IPS DF 4.7 (cell line): ENCODE measurements at regions not wholly inside any gene's neighbourhood (a gene's known extent, or its start where the extent isn't known, plus 50 kb on each side); places are given as distances from the start of the nearest gene placed in this dataset.

Source experiments
- DNase-seq: peaks from one replicate; pipeline ENCODE4 v3.0.0-alpha.2; 2013; ENCODE audit warnings: low spot score; ENCODE audit errors: extremely low read depth

- no peak for DNase-seq
Observed at GRCh38 chr4:1512738-1513660, 106.8 kb upstream of the NKX1-1 start.

DNA sequence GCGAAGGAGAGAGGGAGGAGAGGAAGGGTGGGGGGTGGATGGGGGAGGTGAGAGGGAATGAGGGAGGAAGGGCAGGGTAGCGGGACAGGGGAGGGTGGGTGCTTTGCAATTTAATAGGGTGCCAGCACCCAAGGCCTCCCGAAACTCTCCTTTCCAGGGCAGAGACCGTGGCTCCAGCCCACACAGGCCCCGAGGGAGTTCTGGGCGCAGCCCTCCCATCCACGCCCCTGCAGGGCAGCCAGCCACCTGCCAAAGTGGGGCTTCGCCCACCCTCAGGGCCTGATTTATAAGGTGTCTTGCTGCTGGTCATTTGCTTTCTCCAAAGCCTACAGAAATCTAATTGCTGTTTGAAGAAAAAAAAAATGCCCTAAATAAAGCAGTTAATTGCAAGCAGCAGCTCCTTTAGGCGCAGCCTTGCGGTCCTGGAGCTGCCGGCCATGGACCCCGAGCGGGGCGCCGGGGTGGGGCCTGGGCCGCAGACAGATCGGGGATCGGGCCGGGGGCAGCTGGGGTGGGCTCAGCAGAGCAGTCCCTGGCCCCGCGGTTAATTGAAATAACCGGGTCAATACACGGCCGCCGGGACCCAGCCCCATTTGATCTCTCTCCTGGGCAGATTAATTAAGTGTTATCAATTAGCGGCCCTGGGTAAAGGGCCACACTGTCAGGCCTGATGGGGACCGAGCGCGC, 106.0 kb upstream of the NKX1-1 start:
- DNase-seq, result no peak

DNA sequence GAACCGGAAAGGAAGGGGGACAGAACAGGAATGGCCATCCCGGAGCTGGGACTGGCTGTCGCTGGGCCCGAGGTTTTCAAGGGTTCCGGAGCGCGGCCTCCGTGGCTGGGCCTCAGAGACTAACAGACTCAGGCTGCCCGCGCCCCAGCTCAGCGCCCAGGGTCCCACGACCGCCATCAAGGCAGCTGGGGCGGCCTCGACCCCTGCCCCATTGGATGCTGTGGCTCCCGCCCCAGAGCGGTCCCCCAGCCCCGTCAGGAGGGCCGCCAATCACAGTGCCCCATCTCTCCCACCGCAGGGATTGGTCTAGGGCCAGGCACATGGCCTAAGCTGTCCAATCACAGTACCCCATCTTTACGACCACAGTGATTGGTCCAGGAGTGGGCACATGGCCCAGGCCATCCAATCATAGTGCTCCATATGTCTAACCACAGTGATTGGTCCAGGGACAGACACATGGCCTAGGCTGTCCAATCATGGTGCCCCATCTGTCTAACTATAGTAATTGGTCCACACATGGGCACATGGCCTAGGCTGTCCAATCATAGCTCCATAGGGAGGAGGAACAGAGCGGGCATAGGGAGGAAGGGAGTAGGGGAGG, 105.3 kb upstream of the NKX1-1 start:
- peak; percentile 28 for DNase-seq

GRCh38 chr4:1510931-1511330, 104.7 kb upstream of the NKX1-1 start:
- no peak for DNase-seq

GRCh38 chr4:1509366-1509765, 103.1 kb upstream of the NKX1-1 start:
- DNase-seq, result no peak

DNA sequence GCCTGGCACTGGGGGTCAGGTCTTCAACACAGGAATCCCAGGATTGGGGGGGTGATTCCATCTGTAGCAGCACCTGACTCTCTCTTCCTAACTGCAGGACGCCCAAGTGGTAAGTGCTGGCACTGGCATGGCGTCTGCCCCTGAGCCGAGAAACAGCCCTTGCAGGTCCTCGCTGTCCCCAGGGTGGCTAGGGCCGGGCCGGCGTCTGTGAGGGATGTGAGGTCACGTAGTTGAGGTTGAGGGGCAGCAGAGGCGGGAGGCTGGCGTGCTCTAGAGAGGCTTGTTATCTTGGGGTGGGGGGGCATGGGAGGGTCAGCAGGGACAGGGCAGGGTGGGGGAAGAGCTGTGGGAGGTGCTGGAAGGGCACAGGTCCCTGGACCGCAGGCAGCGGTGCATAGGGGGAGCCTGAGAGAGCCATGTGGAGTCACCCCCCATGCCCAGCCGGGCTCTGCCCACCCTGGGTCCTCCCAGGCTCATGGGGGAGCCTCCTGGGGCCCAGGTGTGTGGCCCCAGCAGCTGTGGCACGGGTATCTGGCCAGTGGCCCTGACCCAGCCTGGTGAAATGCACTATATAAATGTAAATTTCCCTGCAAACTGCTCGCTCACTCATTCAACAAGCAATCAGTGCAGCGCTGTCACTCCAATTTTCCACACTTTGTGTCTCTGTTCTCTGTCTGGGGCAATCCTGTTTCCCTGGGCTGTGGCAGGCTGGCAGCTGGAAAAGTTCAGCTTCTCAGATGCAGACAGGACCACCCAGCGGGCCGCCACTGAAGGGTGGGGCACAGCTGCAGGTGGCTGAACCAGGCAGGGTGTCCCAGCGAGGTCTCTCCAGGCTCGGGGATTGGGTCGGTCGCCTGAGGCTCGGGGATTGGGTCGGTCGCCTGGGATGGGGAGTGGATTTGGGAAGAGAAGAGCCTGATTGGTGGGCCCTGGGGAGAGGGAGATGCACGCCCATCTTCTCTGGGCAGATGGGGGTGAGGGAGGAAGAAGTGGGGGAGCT, 102.2 kb upstream of the NKX1-1 start:
- DNase-seq, result no peak

GRCh38 chr4:1506956-1507721, 100.9 kb upstream of the NKX1-1 start:
- DNase-seq, result no peak

GRCh38 chr4:1505511-1506460, 99.5 kb upstream of the NKX1-1 start:
- no peak for DNase-seq

- DNase-seq, result no peak
Observed at GRCh38 chr4:1504595-1505500, 98.6 kb upstream of the NKX1-1 start.

- DNase-seq, result no peak
Observed at GRCh38 chr4:1503583-1504471, 97.6 kb upstream of the NKX1-1 start.

DNA sequence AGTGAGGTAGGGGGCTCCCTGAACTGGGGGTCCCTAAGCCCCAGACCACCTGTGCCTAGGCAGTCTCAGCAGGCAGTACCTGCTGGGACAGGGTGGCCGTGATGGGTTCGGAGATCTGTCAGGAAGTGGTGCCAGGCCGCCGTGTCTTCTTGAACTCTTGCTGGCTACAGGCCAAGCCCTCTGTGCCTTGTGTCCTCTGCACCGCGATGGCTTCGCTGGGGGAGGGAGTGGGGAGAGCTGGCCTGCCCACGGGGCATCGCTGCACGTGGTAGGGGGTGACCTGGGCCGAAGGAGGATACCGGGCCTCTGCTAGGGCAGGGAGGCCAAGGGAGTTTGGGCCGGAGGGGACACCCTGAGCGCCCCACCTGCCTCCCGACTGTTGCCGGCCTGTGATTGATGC, 96.7 kb upstream of the NKX1-1 start:
- no peak for DNase-seq

- DNase-seq, result no peak
Observed at GRCh38 chr4:1502501-1502886, 96.3 kb upstream of the NKX1-1 start.

GRCh38 chr4:1501754-1502500, 95.7 kb upstream of the NKX1-1 start:
- DNase-seq, result no peak

DNA sequence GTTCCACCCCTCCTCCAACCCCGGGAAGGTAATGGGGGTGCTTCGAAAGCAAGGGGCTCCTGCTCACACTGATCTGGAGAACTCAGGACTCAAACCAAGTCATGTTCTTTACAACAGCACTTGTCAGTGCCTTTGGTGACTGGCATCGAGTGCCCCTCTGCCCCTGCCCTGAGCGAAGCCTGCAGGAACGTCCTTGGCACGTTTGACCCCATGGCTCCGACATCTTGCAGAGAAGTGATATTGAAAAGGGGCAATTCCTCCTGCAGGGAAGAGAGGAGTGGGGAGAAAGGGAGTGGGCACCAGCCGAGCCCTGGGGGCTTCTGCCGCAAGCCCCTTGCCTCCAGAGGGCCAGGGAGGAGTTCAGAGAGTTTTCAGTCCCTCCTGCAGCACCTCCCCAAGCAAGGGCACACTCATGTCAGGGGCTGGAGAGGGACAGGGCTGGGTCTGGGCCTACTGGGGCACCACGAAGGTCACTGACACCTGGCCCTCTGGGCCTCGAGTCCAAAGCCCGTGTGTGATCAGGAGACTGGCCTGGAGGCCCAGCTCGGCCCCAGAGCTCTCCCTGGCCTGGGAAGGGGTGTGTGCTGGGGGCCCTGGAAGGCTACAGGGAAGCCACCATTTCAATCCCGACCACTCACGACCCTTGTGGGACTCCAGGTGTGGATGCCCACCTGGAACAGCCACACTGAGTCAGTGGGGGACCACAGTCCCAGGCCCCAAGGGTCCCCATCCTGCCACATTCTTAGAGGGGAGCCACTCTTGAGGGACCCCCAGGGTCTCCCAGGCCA, 94.9 kb upstream of the NKX1-1 start:
- DNase-seq, result no peak

DNA sequence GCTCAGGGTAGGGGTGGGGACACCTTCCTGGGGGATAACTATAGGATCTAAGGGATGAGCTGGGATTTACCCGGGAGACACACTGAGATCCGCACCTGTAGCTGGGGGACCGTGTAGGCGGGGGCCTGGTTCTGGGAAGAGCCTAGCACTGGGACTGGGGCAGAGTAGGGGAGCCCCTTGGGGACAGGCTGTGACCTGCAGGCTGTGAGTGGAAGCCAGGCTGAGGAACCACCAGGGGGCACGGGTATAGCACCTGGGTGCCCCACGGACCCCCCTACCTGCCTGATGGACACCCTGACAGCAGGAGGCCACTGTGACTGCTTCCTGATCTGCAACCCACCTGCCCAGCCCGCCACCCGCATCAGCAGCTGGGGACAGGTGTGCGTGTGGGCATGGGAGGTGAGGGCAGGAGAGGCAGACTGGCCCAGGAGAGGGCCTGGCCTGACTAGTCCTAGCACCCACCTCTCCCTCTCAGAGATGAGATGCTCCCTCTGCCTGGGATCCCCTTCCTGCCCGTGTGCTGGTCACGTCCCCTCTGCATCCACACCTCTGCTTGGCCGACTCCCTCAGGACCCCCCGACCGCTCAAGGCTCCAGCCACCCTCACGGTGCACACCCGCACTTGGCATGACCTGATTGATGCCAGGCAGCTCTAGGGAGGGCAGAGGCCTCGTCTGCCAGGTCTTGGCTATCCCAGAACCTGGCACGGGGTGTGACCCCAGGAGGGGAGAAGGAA, 94.2 kb upstream of the NKX1-1 start:
- DNase-seq, result no peak
